GM10248 (cell line): ENCODE measurements at regions not wholly inside any gene's neighbourhood (a gene's known extent, or its start where the extent isn't known, plus 50 kb on each side); places are given as distances from the start of the nearest gene placed in this dataset.

Experiments
- CTCF ChIA-PET: fragments of 300-600 bp; sonication (Branson Sonifier 250); formaldehyde crosslinking; extraction: SDS; loops from one replicate; lab custom pipeline; 2021; ENCODE audit warnings: antibody characterized with exemption; lab: Yijun Ruan, JAX
- POLR2A ChIA-PET: fragments of 350-650 bp; sonication (Branson Sonifier 250); formaldehyde crosslinking; extraction: SDS; loops from one replicate; lab custom pipeline; 2020; ENCODE audit warnings: antibody characterized with exemption; lab: Yijun Ruan, JAX
- DNase-seq: peaks from one replicate; pipeline ENCODE4 v3.0.0; 2012; ENCODE audit errors: extremely low spot score
- TF ChIP-seq, protein P1 (sequence below): IDR thresholded peaks from 2 replicates; pipeline ENCODE4 v1.5.1; 2012; ENCODE audit warnings: mild to moderate bottlenecking, low read depth; ENCODE audit errors: extremely low read depth, missing control alignments, control extremely low read depth

DNA sequence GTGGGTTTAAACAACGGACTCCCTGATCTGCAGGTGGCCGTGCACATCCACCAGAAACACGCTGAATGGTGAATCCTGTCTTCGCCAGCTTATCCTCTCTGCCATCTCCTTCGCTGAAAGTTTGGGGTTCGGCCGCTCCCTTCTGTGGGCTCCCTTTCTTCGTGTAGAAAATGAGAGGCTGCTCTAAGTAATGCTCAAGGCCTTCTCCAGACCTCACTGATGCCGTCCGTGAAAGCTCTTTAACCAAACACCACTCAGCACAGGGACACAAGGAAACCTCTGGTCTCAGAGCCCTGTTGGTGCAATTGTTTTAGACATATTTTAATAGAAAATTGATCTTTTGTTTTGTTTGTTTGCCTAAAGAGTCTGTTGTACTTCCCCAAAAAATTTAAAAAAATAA lies 596.5 kb downstream of the IRX1 start:
- DNase-seq, result no peak
- CTCF ChIA-PET, result no interaction called here
- POLR2A ChIA-PET, result no interaction called here
- TF ChIP-seq, protein P1, sequence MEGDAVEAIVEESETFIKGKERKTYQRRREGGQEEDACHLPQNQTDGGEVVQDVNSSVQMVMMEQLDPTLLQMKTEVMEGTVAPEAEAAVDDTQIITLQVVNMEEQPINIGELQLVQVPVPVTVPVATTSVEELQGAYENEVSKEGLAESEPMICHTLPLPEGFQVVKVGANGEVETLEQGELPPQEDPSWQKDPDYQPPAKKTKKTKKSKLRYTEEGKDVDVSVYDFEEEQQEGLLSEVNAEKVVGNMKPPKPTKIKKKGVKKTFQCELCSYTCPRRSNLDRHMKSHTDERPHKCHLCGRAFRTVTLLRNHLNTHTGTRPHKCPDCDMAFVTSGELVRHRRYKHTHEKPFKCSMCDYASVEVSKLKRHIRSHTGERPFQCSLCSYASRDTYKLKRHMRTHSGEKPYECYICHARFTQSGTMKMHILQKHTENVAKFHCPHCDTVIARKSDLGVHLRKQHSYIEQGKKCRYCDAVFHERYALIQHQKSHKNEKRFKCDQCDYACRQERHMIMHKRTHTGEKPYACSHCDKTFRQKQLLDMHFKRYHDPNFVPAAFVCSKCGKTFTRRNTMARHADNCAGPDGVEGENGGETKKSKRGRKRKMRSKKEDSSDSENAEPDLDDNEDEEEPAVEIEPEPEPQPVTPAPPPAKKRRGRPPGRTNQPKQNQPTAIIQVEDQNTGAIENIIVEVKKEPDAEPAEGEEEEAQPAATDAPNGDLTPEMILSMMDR, result no peak

DNA sequence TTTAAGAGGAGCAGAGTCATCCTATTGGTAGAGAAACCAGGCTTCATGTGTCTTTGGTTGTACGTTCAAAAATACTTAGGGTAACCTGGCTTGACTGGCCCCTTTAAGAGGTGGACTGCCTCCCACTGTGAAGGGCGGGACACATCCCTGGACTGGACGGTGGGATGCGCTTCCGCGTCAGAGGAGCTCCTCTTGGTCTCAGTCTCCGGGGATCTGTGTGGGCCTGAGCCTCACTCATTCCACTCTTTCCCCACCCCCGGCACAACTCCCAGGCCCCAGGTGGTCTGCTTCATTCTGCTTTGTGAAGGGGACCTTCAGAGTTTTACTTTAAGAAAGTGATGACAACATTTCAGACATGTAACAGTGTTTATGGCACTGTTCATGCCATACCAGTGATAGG lies 601.1 kb downstream of the IRX1 start:
- no peak for DNase-seq
- CTCF ChIA-PET, result no interaction called here
- TF ChIP-seq, protein P1, result no peak
- POLR2A ChIA-PET, result no interaction called here

DNA sequence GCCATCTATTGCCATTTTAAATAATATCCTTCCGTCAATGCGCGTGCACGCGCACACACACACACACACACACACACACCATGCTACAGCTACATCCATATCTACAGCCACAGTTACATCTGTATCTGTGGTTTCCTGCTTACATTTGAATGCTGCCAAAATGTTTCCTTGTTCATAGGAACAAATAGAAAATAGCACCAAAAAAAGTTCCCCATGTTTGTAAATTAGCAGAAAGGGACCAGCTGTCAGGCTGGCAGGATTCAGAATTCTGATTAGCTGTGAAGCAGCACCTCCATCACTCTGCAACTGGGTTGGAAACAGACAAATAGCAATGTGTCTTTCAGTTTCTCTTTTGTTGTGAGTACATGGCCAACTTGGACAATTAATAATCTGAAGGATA lies 601.5 kb downstream of the IRX1 start:
- TF ChIP-seq, protein P1, result no peak
- POLR2A ChIA-PET, result no interaction called here
- CTCF ChIA-PET, result no interaction called here
- DNase-seq, result no peak

DNA sequence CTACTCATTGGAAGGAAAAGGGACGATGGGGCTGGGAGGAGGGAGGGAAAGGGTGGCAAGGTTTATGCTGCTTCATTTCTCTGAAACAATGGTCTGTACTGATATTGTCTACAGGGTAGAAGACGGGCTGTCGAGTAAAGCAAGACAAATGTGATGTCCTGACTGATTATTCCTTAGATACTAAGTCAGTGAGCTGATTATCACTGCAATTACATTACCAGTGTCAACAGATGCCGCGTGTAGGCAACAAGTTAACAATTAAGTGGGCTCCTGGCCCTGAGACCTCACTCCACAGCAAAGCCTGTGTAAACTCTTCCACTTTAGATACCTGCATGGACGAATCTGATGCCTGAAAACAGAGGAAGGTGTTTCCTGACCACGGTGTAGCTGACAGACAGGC lies 602.8 kb downstream of the IRX1 start:
- no peak for DNase-seq
- ChIA-PET POLR2A (no interaction called here), CTCF (no interaction called here)
- TF ChIP-seq, protein P1, result no peak

DNA sequence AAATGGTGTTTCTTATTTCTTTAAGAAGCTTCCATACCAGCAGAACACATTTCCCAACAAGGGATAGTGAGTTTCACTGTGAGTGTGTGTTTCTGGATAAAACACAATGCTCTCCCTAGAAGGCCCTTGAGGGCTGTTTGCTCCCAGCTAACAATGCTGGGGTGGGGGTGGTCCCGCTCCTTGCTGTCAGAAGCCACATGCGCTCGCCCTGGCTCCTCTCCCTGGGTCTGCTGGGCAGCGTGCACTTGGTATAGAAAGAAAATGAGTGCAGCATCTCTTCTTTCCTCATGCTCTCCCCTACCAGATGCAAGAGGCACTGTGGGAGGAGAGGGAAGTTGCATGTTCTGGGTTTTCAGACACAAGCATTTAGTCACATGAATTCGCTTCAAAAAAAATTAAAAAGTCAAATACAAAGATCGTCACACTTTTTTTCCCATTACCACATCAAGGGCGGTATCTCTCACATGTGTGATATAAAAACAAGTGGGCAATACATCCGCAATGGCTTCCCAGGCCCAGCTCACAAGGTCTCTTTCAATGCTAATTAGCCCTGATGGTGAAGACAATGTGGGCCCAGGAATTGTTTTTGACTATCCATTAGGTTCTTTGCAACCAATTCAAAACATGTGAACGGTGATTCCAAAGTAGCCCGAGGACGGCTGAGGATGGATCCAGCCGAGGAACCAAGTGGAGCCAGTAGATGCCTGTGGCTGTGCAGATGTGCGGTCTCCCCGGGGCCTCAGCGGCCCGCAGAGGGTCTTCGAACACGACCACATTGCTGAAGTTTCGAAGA lies 603.6 kb downstream of the IRX1 start:
- no peak for DNase-seq
- ChIA-PET CTCF (no interaction called here), POLR2A (no interaction called here)
- TF ChIP-seq, protein P1, result no peak

DNA sequence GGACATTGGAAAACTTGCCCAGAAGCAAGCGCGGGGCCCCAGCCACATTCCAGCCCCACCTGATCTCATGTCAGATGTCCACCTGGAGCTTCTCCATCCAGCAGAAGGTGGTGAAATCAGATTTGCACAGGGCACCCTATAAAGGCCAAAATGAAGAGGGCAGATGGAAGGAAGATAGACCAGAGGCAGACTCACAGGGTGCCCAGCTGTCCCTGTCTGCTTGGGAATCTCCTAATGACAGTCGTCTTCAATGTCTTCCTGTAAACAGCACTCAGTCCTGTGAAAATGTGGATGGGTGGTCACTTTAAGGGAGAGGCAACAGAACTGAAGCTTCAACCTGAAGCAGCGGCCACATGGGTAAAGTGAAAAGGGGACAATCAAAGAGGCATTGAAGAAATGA lies 607.5 kb downstream of the IRX1 start:
- DNase-seq, result no peak
- CTCF ChIA-PET, result no interaction called here
- POLR2A ChIA-PET, result no interaction called here
- TF ChIP-seq, protein P1, result no peak
